ENCODE measurements at regions not wholly inside any gene's neighbourhood (a gene's known extent, or its start where the extent isn't known, plus 50 kb on each side); places are given as distances from the start of the nearest gene placed in this dataset.

DNA sequence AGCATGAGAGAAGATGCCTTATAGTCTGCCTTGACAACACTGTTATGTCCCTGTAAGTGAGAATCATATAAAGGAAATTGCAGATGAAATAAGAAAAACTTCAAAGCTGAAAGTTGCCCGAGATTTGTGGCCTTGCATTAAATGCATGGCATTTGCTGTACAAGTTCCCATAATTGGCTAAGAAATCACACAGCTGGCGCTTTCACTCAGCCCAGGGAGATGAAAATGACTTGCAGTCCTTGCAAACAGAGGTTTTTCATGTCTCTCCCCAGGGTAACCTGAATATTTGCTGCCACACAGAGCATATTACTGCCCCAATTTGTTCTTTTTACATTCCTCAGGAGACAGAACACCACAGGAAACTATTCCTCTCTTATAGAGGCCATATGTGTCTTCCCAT, 174.8 kb downstream of the FAM114A2 start:
- Histone ChIP-seq H3K27me3 (ENCODE audit: control insufficient read depth, insufficient read depth, low read length) (no peaks in the 10 kb centered on the region; the same call in 1 of the 2 replicates), H3K9me3 (ENCODE audit: control insufficient read depth, insufficient read depth, low read length) (no peaks in the 10 kb centered on the region), H2AK5ac (ENCODE audit: low read depth, low read length) (no peak overlapping the region), H4K8ac (ENCODE audit: low read depth in 2 of 2, low read length in 2 of 2) (no peak overlapping the region), H4K20me1 (ENCODE audit: insufficient read depth, low read length) (no peaks in the 10 kb centered on the region), H3K23ac (ENCODE audit: low read depth, low read length) (no peak overlapping the region), H3K36me3 (ENCODE audit: control insufficient read depth, insufficient read depth, low read length) (no peaks in the 10 kb centered on the region), H3K4me2 (ENCODE audit: low read depth, low read length) (no peak overlapping the region), H3K9me1 (ENCODE audit: insufficient read depth, low read length) (no peaks in the 10 kb centered on the region), H3K79me1 (ENCODE audit: low read depth in 1 of 2, low read length in 2 of 2) (no peaks in the 10 kb centered on the region), H4K5ac (ENCODE audit: low read depth, low read length) (no peak overlapping the region), H2BK120ac (ENCODE audit: low read depth, low read length) (no peak overlapping the region), H3K56ac (ENCODE audit: extremely low read depth, insufficient read depth, low read length) (no peak overlapping the region), H2AK9ac (replicated peaks; ENCODE audit: low read depth, low read length, poor library complexity) (no peak overlapping the region), H3K4me3 (ENCODE audit: insufficient read depth, low read depth, low read length) (no peak overlapping the region), H2BK20ac (ENCODE audit: low read depth, low read length) (no peak overlapping the region), H2BK15ac (ENCODE audit: low read depth, low read length) (no peak overlapping the region), H3K27ac (ENCODE audit: insufficient read depth, low read length) (no peak overlapping the region), H4K91ac (ENCODE audit: insufficient read depth, low read depth, low read length) (no peak overlapping the region), H2AFZ (replicated peaks; ENCODE audit: low read length, poor library complexity) (no peak overlapping the region), H3K9ac (ENCODE audit: low read depth, low read length) (no peak overlapping the region), H3K18ac (ENCODE audit: low read depth, low read length) (no peak overlapping the region), H3K4me1 (ENCODE audit: control insufficient read depth, insufficient read depth, low read length) (no peaks in the 10 kb centered on the region), H2BK5ac (ENCODE audit: low read depth, low read length, poor library complexity, severe bottlenecking) (no peak overlapping the region), H3K14ac (replicated peaks; ENCODE audit: low read depth, low read length) (no peak overlapping the region), H3K4ac (ENCODE audit: low read depth, low read length) (no peak overlapping the region)
- in situ Hi-C loops (cut with MboI; ENCODE audit: low sequenced_read_pairs) (no loop called here), intact Hi-C loops (cut with micrococcal nuclease) (no loop called here), dilution Hi-C loops (cut with HindIII; ENCODE audit: low sequenced_read_pairs, unreplicated experiment) (no loop called here)
- DNase-seq (no peak), ATAC-seq (ENCODE audit: low read depth) (no peak)
- no TSS peak for BruUV-seq (replicated peaks)
- POLR2A ChIA-PET (ENCODE audit: unreplicated experiment): no interaction called here
- CTCF ChIA-PET: interaction anchor here (1.3 kb wide), 1 partner anchor 14 kb away, joined by 3 read pairs; no protein-coding TSS in a partner anchor
- TF ChIP-seq, protein P1, sequence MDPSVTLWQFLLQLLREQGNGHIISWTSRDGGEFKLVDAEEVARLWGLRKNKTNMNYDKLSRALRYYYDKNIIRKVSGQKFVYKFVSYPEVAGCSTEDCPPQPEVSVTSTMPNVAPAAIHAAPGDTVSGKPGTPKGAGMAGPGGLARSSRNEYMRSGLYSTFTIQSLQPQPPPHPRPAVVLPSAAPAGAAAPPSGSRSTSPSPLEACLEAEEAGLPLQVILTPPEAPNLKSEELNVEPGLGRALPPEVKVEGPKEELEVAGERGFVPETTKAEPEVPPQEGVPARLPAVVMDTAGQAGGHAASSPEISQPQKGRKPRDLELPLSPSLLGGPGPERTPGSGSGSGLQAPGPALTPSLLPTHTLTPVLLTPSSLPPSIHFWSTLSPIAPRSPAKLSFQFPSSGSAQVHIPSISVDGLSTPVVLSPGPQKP (IDR thresholded peaks at IDR 0.05; ENCODE audit: borderline replicate concordance, low read depth, low read length): no peak
- TF ChIP-seq BHLHE40 (IDR thresholded peaks at IDR 0.05; ENCODE audit: low read depth, low read length) (no peak), RFX5 (IDR thresholded peaks at IDR 0.05; ENCODE audit: low read depth, low read length) (no peak), POLR2A (IDR thresholded peaks at IDR 0.05; ENCODE audit: low read depth, low read length) (no peak), FOS (IDR thresholded peaks at IDR 0.05; ENCODE audit: low read depth, low read length) (no peak), RCOR1 (IDR thresholded peaks at IDR 0.05; ENCODE audit: insufficient replicate concordance, low read length) (no peak), NFE2L2 (IDR thresholded peaks at IDR 0.05; ENCODE audit: low read depth, low read length) (no peak)
- WGBS, 2 experiments (ENCODE audit: extremely low coverage in 2 of 2, insufficient read length in 1 of 2): 33% methylated on average over 2 of the region's 2 CpGs; no CpG with 5 or more reads in 1 of the 2 experiments

Measured in IMR-90 (cell line).